IPS-NIHi7 (cell line): ENCODE measurements at regions not wholly inside any gene's neighbourhood (a gene's known extent, or its start where the extent isn't known, plus 50 kb on each side); places are given as distances from the start of the nearest gene placed in this dataset.

Source experiments
- DNase-seq: peaks from one replicate; pipeline ENCODE4 v3.0.0; 2012; ENCODE audit warnings: mixed read lengths; ENCODE audit errors: extremely low spot score

- no peak for DNase-seq
Observed at GRCh38 chr6:147811913-147812629, 303.6 kb downstream of the SAMD5 start.

GRCh38 chr6:147817042-147817689 is 308.7 kb downstream of the SAMD5 start:
- no peak for DNase-seq

GRCh38 chr6:147820520-147820919 is 312.0 kb downstream of the SAMD5 start:
- no peak for DNase-seq

- DNase-seq = no peak
Observed at GRCh38 chr6:147821295-147821897, 312.9 kb downstream of the SAMD5 start.

- DNase-seq = no peak
Observed at GRCh38 chr6:147823936-147824335, 315.4 kb downstream of the SAMD5 start.

DNA sequence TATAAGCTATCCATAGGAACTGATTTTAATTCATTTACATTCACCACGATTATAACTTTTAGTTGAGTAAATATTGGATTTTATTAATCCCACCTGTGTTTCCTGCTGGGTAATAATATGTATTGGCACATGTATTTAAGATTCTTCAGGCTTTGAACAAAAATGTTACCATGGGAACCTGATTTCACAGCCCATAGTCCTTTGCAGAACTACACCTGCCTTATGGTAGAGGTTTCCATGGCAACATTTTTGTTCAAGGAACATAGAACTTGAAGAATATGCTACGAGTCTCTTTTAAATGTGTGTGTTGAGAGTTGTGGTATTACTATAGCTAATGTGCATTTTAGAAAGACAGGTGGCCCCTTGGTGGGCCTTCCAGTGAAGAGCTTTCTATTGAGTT is 317.4 kb downstream of the SAMD5 start:
- DNase-seq = no peak

DNA sequence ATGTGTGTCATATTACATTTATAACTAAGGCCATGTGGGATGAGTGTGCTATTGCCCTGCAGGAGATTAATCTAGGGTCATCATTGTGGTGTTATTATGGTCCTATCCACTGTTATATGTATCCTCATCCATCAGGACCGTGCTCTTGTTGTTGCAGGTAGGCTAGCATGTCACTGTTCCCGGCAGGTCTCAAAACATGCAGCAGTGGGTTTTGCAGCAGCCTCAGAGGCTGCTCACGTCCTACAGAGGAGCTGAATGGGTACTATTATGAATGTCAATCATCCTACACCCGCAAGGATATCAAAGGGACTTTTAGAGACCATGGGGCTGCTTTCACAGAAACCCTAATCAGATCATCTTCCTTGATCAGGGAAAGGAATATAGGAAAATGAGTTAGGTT is 318.2 kb downstream of the SAMD5 start:
- no peak for DNase-seq

DNA sequence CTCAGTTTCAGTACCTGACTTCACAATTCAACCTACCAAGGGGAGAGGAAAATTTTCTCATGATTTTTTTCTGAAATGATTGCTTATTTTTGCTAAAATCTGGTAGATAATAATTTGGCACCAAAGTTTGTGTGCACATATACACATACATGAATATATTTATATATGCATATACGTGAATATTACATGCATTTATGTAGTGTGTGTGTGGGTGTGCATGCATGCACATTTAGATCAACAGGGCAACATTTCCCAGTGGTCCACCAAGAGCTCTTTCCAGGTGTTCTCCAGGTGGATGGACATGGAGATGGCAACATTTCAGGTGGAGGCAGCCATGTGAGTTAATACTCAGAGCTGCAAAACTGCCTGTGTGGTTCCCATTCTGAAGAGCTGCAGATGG is 320.9 kb downstream of the SAMD5 start:
- no peak for DNase-seq

DNA sequence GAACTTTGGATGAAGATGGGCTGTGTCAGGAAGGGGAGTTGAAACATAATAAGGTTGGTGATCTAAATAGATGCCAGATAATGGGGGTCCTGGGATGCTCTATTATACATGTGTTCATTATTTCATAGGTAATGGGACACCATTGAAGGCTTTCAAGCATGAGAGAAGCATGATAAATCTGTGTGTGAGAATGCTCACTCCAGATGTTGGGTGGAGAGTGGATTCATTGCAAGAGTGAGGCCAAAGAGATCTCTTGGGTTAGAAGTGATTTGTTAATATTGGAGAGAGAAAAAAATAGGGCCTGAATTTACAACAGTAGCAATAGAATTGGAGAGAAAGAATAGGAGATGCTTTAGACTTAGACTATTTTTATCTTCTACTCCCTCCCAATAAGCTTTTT is 321.3 kb downstream of the SAMD5 start:
- no peak for DNase-seq

GRCh38 chr6:147831356-147831755 is 322.9 kb downstream of the SAMD5 start:
- no peak for DNase-seq

GRCh38 chr6:147833607-147834006 is 325.1 kb downstream of the SAMD5 start:
- no peak for DNase-seq

DNA sequence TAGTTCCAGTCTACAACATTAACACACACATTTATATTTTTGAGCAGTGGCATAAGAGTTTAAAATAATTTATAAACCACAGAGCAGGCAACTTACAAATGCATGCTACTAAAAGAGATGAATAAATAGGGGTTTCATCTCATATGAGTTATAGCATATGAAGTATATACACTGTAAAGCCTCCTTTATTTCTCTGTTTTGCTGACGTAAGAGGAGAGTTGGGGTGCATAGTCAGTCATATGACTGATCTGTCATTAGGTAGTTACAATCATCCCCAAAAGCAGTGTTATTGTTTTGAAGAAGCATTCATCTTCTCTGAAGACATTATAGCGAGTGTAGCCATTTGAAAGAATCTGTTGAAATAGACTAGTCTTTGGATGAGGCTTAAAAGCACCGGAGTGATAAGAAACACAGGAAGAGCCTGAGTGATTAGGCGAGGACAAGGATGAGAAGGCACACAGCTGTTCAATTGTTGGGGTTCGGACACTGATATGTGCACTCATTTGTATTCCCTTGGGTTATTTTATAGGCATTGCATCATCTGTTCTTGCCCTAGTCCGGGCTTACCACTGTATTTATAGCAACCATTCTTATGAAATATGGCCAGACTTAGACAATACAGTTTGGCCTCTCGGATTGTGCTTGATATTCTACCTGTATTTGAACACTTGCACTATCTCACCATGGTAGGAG is 325.7 kb downstream of the SAMD5 start:
- DNase-seq = no peak

DNA sequence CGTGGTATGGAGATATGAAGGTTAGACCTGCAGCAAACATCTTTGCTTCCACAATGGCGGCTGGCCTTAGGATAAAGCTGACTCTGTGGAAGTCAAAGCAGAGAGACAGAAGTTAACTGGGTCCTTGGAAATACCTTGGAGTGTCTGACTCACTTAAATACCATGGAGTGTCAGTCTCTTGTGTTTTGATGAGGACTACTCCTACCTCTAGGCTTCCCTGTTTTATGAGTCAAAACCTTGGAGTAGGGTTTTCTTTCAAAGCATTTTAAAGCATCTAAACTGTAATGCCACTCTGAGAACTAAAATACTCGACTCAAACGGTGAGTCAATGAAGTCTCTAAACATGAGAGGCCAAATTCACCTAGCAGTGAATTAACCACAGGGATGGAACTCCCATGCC is 329.1 kb downstream of the SAMD5 start:
- DNase-seq = no peak

DNA sequence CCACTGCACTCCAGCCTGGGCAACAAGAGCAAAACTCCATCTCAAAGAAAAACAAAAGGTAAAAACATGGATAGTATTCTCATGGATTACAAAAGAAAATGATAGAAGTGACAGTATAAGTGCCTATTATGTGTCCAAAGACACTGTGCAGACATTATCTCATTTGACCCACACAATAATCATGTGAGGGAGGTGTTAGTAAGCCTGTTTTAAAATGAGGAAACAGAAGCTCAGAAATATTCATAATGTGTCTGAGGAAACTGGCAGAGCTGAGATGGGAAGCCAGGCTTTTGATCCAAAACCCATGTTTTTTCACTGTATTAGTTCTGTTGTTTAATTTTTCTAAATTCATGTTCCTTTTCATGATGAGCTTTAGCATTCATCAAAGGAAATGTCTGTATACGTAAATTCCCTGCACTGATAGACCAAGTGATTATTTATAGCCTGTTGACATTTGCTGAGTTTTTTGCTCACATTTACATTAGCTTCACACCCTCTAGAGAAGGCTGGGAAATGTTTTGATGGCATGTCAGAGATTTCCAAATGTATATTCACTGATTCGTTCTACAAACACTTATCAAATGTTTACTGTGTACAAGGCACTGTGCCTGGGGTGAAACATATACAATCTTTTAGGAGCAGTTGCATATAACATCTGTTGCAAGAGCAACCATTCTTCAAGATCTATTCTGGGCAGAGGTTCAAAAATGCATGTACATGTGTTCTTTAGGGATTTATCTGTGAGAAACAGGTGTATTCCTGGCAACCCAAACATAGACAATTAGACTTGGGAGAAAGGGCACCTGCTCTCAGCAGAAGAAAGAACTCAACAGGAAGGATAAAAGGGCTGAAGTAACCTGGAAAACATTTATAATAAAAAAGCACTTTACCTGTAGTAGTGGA is 331.5 kb downstream of the SAMD5 start:
- DNase-seq = no peak

GRCh38 chr6:147841547-147842148 is 333.2 kb downstream of the SAMD5 start:
- DNase-seq = no peak

DNA sequence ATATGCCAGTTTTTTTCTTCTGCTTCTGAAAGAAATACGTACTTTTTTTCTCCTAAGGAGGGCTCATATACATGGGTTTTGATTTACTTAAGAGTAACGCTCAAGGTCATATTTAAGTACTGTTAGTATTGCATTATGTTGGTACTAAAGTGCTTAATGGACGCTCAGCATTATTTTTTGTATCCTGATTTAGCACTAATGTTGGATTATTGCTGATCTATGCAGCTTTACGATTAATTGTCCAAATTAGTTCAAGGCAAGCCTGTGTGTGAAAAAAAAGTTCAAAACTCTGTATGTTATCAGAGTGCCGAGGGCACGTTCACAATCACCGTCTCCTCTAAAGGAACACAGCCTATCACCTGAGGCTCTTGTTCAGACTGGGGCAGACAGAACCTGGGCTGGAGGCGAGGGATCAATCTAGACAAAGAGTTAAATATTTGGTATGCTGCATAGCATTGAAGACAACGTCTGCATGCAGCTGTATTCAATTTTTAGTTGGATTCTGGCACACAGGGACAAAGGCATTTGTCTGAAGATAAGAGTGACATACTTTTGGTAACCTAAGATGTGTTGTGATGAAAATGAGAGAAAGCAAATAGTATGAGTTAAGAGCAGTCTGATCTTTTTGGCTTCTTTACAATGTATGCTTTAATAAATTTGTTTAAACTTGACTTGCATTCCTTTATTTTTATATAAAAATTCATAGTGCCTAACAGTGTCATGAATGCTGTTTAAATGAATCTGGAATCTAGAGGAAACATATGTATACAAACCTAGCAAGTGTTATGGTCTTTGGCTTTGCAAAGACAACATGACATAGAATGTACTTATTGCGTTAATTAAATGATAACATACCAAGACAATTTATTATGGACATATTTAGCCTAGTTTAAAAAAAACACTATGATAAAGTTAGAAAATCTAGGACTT is 341.2 kb downstream of the SAMD5 start:
- DNase-seq = no peak

GRCh38 chr6:147852772-147853171 is 344.3 kb downstream of the SAMD5 start:
- DNase-seq = no peak

GRCh38 chr6:147853574-147853973 is 345.1 kb downstream of the SAMD5 start:
- DNase-seq = no peak

DNA sequence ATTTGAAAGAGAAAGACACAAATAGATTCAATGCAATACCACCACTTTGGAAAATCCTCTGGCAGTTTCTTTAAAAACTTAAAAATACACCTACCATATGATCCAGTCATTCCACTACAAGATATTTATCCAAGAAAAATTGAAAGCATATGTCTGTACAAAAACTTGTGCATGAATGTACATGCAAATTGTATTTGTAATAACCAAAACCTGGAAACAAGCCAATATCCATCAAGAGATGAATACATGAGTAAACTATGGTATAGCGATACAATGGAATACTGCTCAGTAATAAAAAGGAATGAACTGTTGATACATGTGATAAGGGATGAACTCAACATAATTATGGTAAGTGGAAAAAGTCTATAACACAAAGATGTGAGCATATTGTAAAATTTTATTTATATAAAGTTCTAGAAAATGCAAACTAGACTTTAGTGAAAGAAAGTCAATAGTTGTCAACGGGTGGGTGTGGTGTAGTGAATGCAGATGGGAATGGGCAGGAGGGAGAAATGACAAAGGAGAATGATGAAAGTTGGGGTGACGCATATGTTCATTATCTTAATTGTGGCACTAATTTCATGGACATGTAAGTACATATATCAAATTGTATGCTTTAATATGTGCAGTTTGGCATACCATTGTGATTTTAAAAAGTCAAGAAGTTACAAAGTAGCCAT is 347.5 kb downstream of the SAMD5 start:
- no peak for DNase-seq
